ENCODE measurements at regions not wholly inside any gene's neighbourhood (a gene's known extent, or its start where the extent isn't known, plus 50 kb on each side); places are given as distances from the start of the nearest gene placed in this dataset.

- DNase-seq (ENCODE audit: low read depth) = peak; percentile 88
These were observed 127.6 kb downstream of the QPCT start for GRCh38 chr2:37471994-37472393.

DNA sequence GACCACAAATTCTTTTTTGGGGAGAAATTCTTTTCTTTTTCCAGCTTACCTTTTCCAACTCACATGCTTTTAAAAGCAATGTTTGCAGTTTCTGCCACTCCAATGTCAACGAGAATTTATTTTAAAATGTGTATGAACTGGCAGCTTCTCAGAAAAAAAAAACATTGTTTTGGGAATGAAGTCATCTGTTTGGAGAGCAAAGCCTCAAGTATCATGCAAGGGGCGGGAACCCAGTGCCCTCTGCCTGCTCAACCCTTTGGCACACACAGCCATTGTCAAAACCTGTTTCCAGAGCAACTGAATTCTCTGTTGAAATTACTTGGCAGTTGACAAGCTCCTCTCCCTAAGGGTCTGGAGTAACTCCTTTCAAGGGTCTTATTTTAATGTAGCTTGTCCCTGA is 128.5 kb downstream of the QPCT start:
- DNase-seq (ENCODE audit: low read depth) = peak; percentile 66

- no peak for DNase-seq (ENCODE audit: low read depth)
These were observed 132.0 kb downstream of the QPCT start for GRCh38 chr2:37476411-37476810.

- no peak for DNase-seq (ENCODE audit: low read depth)
These were observed 133.5 kb downstream of the QPCT start for GRCh38 chr2:37477921-37478320.

- no peak for DNase-seq (ENCODE audit: low read depth)
These were observed 136.8 kb downstream of the QPCT start for GRCh38 chr2:37481244-37481643.

- DNase-seq (ENCODE audit: low read depth) = no peak
These were observed 144.6 kb downstream of the QPCT start for GRCh38 chr2:37489041-37489456.

- peak; percentile 7 for DNase-seq (ENCODE audit: low read depth)
These were observed 145.1 kb downstream of the QPCT start for GRCh38 chr2:37489536-37489935.

GRCh38 chr2:37493425-37493824 is 149.0 kb downstream of the QPCT start:
- no peak for DNase-seq (ENCODE audit: low read depth)

GRCh38 chr2:37499113-37499512 is 154.7 kb downstream of the QPCT start:
- DNase-seq (ENCODE audit: low read depth) = no peak

- DNase-seq (ENCODE audit: low read depth) = peak; percentile 80
These were observed 155.6 kb downstream of the QPCT start for GRCh38 chr2:37500031-37500430.

- DNase-seq (ENCODE audit: low read depth) = no peak
These were observed 156.7 kb downstream of the QPCT start for GRCh38 chr2:37501113-37501512.

DNA sequence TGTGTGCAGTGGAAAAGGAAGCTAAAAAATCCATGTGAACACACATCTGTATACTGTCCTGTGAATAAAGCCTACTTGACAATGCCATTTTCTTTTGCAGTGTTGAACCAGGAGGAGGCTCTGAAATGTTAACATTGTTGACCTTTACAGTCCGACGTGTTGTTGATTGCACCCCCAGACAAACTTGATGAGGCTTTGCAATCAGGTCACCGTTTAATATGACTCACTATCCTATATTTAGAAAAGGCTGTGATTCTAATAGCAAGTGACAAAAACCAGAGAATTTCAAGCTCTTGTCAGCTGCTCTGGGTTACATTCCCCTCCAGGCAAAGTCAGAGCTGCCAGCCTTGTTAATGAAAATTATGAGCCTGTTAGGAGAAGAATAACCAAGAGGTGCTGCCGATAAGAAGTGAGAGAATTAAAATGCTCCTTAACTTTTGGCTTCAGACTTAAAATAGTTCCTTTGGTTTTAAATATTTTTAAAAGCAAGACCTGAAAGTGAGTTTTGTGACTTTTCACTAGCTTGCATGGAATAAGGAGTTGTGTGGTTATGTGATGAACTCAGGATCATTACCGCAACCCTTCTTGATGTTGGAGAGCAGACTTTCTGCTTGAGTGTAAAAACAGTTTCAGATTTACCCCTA is 162.1 kb downstream of the QPCT start:
- peak; percentile 27 for DNase-seq (ENCODE audit: low read depth)

DNA sequence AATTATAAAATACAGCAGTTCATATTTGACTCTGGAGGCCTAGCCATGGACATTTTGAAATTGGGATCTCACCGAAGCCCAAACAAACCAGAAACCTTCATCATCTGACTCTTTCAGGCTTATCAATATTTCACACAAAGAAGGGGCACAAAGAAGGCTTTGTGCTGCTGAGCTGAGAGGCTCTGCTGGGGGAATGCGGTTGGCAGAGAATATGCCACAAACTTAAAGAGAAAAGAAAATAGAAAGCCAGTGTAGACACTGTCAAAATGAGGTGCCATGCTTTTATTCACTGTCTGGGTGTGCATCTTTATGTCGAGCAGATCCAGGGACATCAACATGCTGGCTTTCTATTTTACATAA is 162.6 kb downstream of the QPCT start:
- DNase-seq (ENCODE audit: low read depth) = no peak

DNA sequence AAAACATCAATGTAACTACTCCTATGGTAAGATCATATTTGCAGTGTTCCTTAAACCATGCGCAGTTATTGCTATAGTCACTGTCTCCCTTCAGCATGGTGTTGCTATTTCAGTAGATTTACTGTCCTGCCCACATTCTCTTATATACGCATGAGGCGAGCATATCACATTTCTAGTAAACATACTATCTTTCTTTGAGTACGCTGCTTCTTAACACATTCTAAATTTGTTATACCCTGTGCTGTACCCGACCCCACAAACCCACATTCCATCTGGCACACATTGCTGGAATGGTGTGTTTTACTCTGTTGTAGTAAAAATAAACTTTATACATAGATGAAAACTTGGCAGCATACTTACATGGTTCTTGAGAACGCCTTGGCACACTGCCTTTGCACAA is 163.3 kb downstream of the QPCT start:
- DNase-seq (ENCODE audit: low read depth) = peak; percentile 18

DNA sequence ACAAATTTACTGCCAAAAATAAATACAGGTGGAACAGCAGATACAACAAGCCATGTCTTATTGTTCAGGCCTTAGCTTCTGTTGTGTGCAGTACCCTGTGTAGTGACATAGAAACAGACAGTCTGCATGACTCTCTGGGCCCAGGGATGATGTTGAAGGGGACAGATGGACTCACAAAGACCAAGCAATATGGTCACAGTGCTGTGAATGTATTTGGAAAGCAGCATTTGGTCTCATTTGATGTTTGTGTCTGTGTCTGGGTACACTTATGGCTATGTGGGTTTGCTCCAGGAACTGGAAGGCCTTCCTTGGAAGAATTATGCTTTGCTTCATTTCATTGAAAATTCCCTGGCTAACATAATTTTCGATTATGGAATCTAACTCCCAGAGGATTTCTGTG is 158.5 kb downstream of the CDC42EP3 start:
- DNase-seq (ENCODE audit: low read depth) = no peak

DNA sequence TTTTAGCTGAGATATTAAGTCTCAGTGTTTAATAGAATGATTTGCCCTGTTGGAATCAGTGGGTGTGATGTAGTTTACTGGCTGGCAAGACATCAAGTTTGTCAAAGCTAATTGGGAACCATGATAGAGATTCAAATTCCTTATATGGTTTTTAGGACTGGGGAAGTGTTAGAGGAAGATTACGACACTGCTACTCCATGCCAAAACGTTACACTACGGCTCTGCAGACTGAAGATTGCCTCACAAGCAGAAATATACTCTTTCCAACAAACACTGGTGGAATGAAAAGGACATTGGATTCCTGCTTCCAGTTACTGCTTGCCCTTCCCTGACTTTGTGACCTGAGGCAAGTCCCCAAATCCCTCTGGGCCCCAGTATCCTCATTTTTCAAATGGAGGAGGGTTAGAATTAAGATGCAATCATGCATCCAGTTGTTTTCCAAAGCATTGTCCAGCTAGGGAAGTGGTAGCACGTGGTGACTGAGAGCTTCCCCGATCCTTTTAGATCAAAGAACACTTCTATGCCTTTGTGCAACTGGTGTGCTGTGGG is 147.6 kb downstream of the CDC42EP3 start:
- DNase-seq (ENCODE audit: low read depth) = peak; percentile 83

GRCh38 chr2:37526323-37526722 is 145.1 kb downstream of the CDC42EP3 start:
- DNase-seq (ENCODE audit: low read depth) = no peak

GRCh38 chr2:37526856-37527255 is 144.6 kb downstream of the CDC42EP3 start:
- no peak for DNase-seq (ENCODE audit: low read depth)

DNA sequence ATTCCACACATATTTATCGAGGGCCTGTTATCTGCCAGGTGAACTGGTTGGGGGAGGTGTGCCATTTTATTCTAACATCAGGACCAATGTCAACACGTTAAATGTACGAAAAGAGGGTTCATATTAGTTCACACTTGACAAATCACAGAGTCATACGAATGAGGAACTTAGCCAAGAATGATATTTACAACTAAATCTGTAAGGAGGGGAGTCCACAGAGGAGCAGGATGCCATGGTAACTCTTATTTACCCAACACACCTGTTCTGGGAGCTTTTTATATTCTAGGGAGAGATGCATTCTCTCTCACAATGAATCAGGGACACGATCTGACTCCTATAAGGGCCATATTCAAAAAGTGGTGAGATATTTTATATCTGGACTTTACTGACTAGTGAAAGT is 144.1 kb downstream of the CDC42EP3 start:
- DNase-seq (ENCODE audit: low read depth) = no peak

GRCh38 chr2:37529830-37530415 is 141.5 kb downstream of the CDC42EP3 start:
- DNase-seq (ENCODE audit: low read depth) = no peak

- DNase-seq (ENCODE audit: low read depth) = no peak
These were observed 138.9 kb downstream of the CDC42EP3 start for GRCh38 chr2:37532503-37532902.

GRCh38 chr2:37537316-37537715 is 134.1 kb downstream of the CDC42EP3 start:
- no peak for DNase-seq (ENCODE audit: low read depth)

DNA sequence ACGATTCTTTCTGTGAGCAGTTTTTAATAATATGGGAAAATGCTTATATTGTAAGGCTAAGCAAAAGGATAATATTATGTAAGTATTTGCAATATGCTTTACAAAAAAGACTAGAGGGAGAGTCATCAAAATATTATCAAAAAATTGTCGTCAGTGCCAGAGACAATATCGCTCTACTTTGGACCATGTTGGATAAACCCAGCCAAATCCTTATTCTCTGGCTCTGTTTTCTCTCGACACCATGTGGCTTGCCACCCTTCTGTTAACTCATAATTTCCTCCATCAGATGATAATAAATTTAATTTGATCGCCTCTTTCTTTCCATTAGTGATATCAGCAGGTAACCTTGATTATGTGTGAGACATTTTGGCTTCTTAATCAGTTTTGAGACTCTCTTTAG is 129.9 kb downstream of the CDC42EP3 start:
- no peak for DNase-seq (ENCODE audit: low read depth)

DNA sequence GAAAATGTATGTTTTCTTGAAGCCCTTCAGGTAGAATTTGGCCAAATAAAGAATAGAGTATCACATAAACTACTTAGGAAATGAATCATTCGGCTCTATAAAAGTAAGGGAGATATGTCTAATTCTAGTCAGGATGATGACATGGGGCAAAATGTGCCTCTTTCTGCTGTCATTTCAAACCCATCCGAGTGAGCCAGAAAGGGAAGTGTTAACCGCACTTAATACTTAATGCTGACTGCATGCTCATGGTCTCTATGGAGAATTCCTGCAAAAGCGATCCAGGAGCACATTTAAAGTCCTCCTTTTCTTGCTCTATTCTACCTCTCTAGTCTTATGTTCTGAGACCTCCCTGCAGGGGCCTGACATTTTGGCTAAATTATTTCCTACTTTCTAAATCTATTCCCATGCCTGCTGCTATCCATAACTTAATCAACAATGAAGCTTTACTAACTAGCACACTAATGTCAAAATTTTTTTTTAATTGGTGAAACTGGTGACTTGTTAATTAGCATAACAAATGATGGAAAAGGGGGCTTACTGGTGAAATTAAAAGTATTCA is 127.4 kb downstream of the CDC42EP3 start:
- DNase-seq (ENCODE audit: low read depth) = no peak

All from iris pigment epithelial cell (primary cell).